K562 (cell line): ENCODE measurements at regions not wholly inside any gene's neighbourhood (a gene's known extent, or its start where the extent isn't known, plus 50 kb on each side); places are given as distances from the start of the nearest gene placed in this dataset.

Experiments
- ATAC-seq: fragments of 200-7000 bp; cut with Tn5 transposase; 3 replicates; pipeline ENCODE4 v1.9.1; 2020; ENCODE audit warnings: moderate library complexity
- BruUV-seq: library from RNA; stranded (reverse); fragments of 400-500 nt; replicated peaks from 2 replicates; lab custom pipeline; 2021; lab: Mats Ljungman, UMichigan
- CTCF ChIA-PET: fragments of 300-600 bp; formaldehyde crosslinking; extraction: SDS; loops from one replicate; lab custom pipeline; 2021; ENCODE audit warnings: low intra/inter-chr PET ratio; lab: Yijun Ruan, JAX
- POLR2A ChIA-PET: fragments of 300-600, 350-650 bp; sonication (Branson Sonifier 250); formaldehyde crosslinking; extraction: SDS; loops from one replicate; lab custom pipeline; 2021; ENCODE audit warnings: antibody characterized with exemption, inconsistent platforms; lab: Yijun Ruan, JAX
- DNase-seq, 4 experiments: peaks; one replicate each; pipeline versions ENCODE4 v3.0.0 to v3.0.0-alpha.2; 2011 to 2018; ENCODE audit warnings: low spot score in 3 of 4, mixed read lengths in 3 of 4; ENCODE audit errors: extremely low read depth in 1 of 4
- FAIRE-seq: peaks from 2 replicates; lab custom pipeline; 2011; peaks lifted over from hg19 to GRCh38; lab: Jason Lieb, UNC
- H2AFZ ChIP-seq: 2 replicates; pipeline ENCODE4 v1.6.0; 2011; ENCODE audit warnings: low read depth, low read length, control low read depth, inconsistent platforms
- H3K27ac ChIP-seq: fragments of 200-600 bp; 3 replicates; pipeline ENCODE4 v1.8.0; 2011; ENCODE audit warnings: low read depth, mild to moderate bottlenecking, control low read depth, inconsistent platforms, low read length, moderate library complexity, mixed read lengths; ENCODE audit errors: extremely low read depth
- H3K27me3 ChIP-seq, 2 experiments: fragments of 300-600 bp in 1 of 2; 2 replicates in 1 of 2; 3 replicates in 1 of 2; pipeline versions ENCODE4 v1.6.0 to v1.8.0; 2011; ENCODE audit warnings: inconsistent platforms in 2 of 2, low read length in 2 of 2, mild to moderate bottlenecking in 1 of 2, mixed read lengths in 1 of 2, moderate library complexity in 1 of 2; ENCODE audit not compliant: control insufficient read depth in 2 of 2, insufficient read depth in 2 of 2
- H3K36me3 ChIP-seq: fragments of 300-600 bp; 3 replicates; pipeline ENCODE4 v1.8.0; 2011; ENCODE audit warnings: mild to moderate bottlenecking, low read length, inconsistent platforms; ENCODE audit not compliant: control insufficient read depth, insufficient read depth
- H3K4me1 ChIP-seq, 2 experiments: fragments of 200-600 bp in 1 of 2; replicated peaks in 1 of 2; 2 replicates in 1 of 2; 3 replicates in 1 of 2; pipeline versions ENCODE4 v1.5.1 to v1.8.0; 2011; ENCODE audit warnings: inconsistent platforms in 2 of 2, low read length in 2 of 2, mild to moderate bottlenecking in 1 of 2, mixed read lengths in 1 of 2, moderate library complexity in 1 of 2; ENCODE audit not compliant: control insufficient read depth in 2 of 2, insufficient read depth in 2 of 2
- H3K4me2 ChIP-seq: 2 replicates; pipeline ENCODE4 v1.6.1; 2011; ENCODE audit warnings: low read length, control low read depth, inconsistent platforms, mixed read lengths; ENCODE audit not compliant: insufficient read depth
- H3K4me3 ChIP-seq: fragments of 200-600 bp; sonication (generic), shearing (Covaris generic); 2 replicates; pipeline ENCODE4 v1.5.1; 2016; ENCODE audit warnings: control low read depth, inconsistent platforms
- H3K79me2 ChIP-seq: fragments of 200-600 bp; 3 replicates; pipeline ENCODE4 v1.8.0; 2011; ENCODE audit warnings: low read length, inconsistent platforms; ENCODE audit not compliant: control insufficient read depth, insufficient read depth
- H3K9ac ChIP-seq, 2 experiments: 2 replicates each; pipeline versions ENCODE4 v1.6.0 to v1.6.1; 2011; ENCODE audit warnings: low read depth in 2 of 2, low read length in 2 of 2, control low read depth in 1 of 2, inconsistent platforms in 1 of 2, mild to moderate bottlenecking in 1 of 2, mixed read lengths in 1 of 2; ENCODE audit not compliant: insufficient read depth in 1 of 2
- H3K9me1 ChIP-seq: one replicate; pipeline ENCODE4 v1.6.0; 2011; ENCODE audit warnings: inconsistent platforms, mild to moderate bottlenecking, low read length, moderate library complexity; ENCODE audit not compliant: control insufficient read depth, insufficient read depth
- H3K9me3 ChIP-seq: replicated peaks from 2 replicates; pipeline ENCODE4 v1.5.1; 2011; ENCODE audit warnings: low read depth, low read length, inconsistent platforms; ENCODE audit not compliant: control insufficient read depth, insufficient read depth
- H4K20me1 ChIP-seq: replicated peaks from 2 replicates; pipeline ENCODE4 v1.6.1; 2011; ENCODE audit warnings: low read length, inconsistent platforms, mixed read lengths; ENCODE audit not compliant: control insufficient read depth, insufficient read depth
- AFF1 ChIP-seq, 2 experiments: fragments of 450-650 bp; IDR thresholded peaks; 2 replicates each; pipeline ENCODE4 v1.6.1; 2018; ENCODE audit warnings: mild to moderate bottlenecking in 2 of 2, low read depth in 1 of 2; ENCODE audit not compliant: partially characterized antibody in 2 of 2
- BCLAF1 ChIP-seq, 2 experiments: fragments of 450-650 bp in 1 of 2; IDR thresholded peaks; 2 replicates each; pipeline ENCODE4 v1.6.1; 2011 to 2017; ENCODE audit warnings: low read depth in 2 of 2, antibody characterized with exemption in 1 of 2, borderline replicate concordance in 1 of 2, low read length in 1 of 2, mild to moderate bottlenecking in 1 of 2, mixed read lengths in 1 of 2; ENCODE audit not compliant: control insufficient read depth in 1 of 2
- COPS2 ChIP-seq: fragments of 450-650 bp; conservative IDR thresholded peaks from 2 replicates; pipeline ENCODE4 v1.6.1; 2016; ENCODE audit warnings: mild to moderate bottlenecking, moderate library complexity
- CREB3L1 ChIP-seq: fragments of 450-650 bp; IDR thresholded peaks from 2 replicates; pipeline ENCODE4 v1.6.1; 2014; ENCODE audit warnings: low read depth, mild to moderate bottlenecking, moderate library complexity, borderline replicate concordance
- EHMT2 ChIP-seq: fragments of 450-650 bp; IDR thresholded peaks from 2 replicates; pipeline ENCODE4 v1.6.1; 2018; ENCODE audit warnings: antibody characterized with exemption
- HMGN3 ChIP-seq: IDR thresholded peaks from 2 replicates; pipeline ENCODE4 v1.6.1; 2011; ENCODE audit warnings: borderline replicate concordance, low read depth, mild to moderate bottlenecking, mixed read lengths, low read length; ENCODE audit not compliant: insufficient read length; ENCODE audit errors: extremely low read depth
- HMGXB4 ChIP-seq: sonication (generic); formaldehyde crosslinking; IDR thresholded peaks from 2 replicates; pipeline ENCODE4 v1.8.1; 2023; ENCODE audit warnings: mild to moderate bottlenecking, missing genetic modification reagents
- RNF2 ChIP-seq: sonication (generic); IDR thresholded peaks from 2 replicates; pipeline ENCODE4 v1.6.1; 2016
- ZNF316 ChIP-seq: fragments of 450-650 bp; IDR thresholded peaks from 2 replicates; pipeline ENCODE4 v1.6.1; 2016
- ZNF431 ChIP-seq: sonication (generic); formaldehyde crosslinking; IDR thresholded peaks from 2 replicates; pipeline ENCODE4 v1.8.0; 2022; ENCODE audit warnings: mild to moderate bottlenecking, missing genetic modification reagents
- WGBS: fragments of 100-300 bp; shearing (Covaris generic); methylation state at CpG from one replicate; pipeline ENCODE4 v1.1.6; 2016; ENCODE audit warnings: low coverage, mixed read lengths; ENCODE audit not compliant: insufficient coverage; ENCODE audit errors: missing lambda C conversion rate; 5-methylcytosine and 5-hydroxymethylcytosine counted together
- in situ Hi-C: fragments of 300-500 bp; cut with MboI; formaldehyde crosslinking; loops from 4 replicates; pipeline ENCODE4 v1.15.0; 2018; ENCODE audit warnings: inconsistent platforms, mixed read lengths
- intact Hi-C: fragments of 100-400 bp; cut with micrococcal nuclease; formaldehyde crosslinking; loops from 2 replicates; pipeline ENCODE4 v1.14.2; 2022

GRCh38 chr22:26852176-26852575 is 194.8 kb downstream of the MIAT start (continued):
- TF ChIP-seq AFF1 (IDR thresholded peaks at IDR 0.05; ENCODE audit: low read depth in 1 of 2, partially characterized antibody in 2 of 2), result peak in 1 of 2 experiments; percentile 72
- TF ChIP-seq ZNF431 (CRISPR knock-in tag), result no peak
- TF ChIP-seq EHMT2, result peak; percentile 95

- no peak overlapping the region for H3K4me2 ChIP-seq
- no peak for ATAC-seq
- no peaks in the 10 kb centered on the region for H3K9me3 ChIP-seq
- H3K9ac ChIP-seq, result no peak overlapping the region
- no peaks in the 10 kb centered on the region for H3K9me1 ChIP-seq
- no peak overlapping the region for H3K27ac ChIP-seq
- no peaks in the 10 kb centered on the region for H3K4me1 ChIP-seq
- no peak overlapping the region for H2AFZ ChIP-seq
- DNase-seq, result no peak
- ChIA-PET CTCF (interaction anchor here (0.6 kb wide), 1 partner anchor 63 kb away, joined by 5 read pairs; no protein-coding TSS in a partner anchor), POLR2A (no interaction called here)
- intact Hi-C loops (no loop called here), in situ Hi-C loops (no loop called here)
- FAIRE-seq, result no peak
- no TSS peak for BruUV-seq
- 3% methylated on average over 4 of the region's 4 CpGs for WGBS
- no peak overlapping the region for H3K4me3 ChIP-seq
- no peaks in the 10 kb centered on the region for H3K36me3 ChIP-seq
- H4K20me1 ChIP-seq, result no peaks in the 10 kb centered on the region
- no peaks in the 10 kb centered on the region for H3K79me2 ChIP-seq
- H3K27me3 ChIP-seq, result no peaks in the 10 kb centered on the region
- TF ChIP-seq ZNF316 (no peak), CREB3L1 (no peak), HMGXB4 (no peak), HMGN3 (no peak), BCLAF1 (IDR thresholded peaks at IDR 0.05; ENCODE audit: borderline replicate concordance in 1 of 2, control insufficient read depth in 1 of 2, low read depth in 2 of 2, low read length in 1 of 2) (no peak), COPS2 (no peak), RNF2 (no peak)
These were observed 195.7 kb downstream of the MIAT start for GRCh38 chr22:26853071-26853470.
